Panc1 (cell line): ENCODE measurements at regions not wholly inside any gene's neighbourhood (a gene's known extent, or its start where the extent isn't known, plus 50 kb on each side); places are given as distances from the start of the nearest gene placed in this dataset.

Experiments
- ATAC-seq: fragments of 200-7000 bp; cut with Tn5 transposase; 2 replicates; pipeline ENCODE4 v1.9.1; 2020; ENCODE audit warnings: mild to moderate bottlenecking, moderate library complexity
- BruUV-seq: library from RNA; stranded (reverse); fragments of 400-500 nt; replicated peaks from 2 replicates; lab custom pipeline; 2021; lab: Mats Ljungman, UMichigan
- CTCF ChIA-PET: fragments of 300-600 bp; sonication (Branson Sonifier 250); formaldehyde crosslinking; loops from one replicate; lab custom pipeline; 2022; ENCODE audit warnings: antibody characterized with exemption; lab: Charles Lee
- POLR2A ChIA-PET: fragments of 300-600 bp; sonication (Branson Sonifier 250); formaldehyde crosslinking; loops from one replicate; lab custom pipeline; 2022; ENCODE audit warnings: antibody characterized with exemption; lab: Charles Lee
- DNase-seq: peaks from one replicate; pipeline ENCODE4 v3.0.0-alpha.2; 2010; ENCODE audit warnings: low read depth, low spot score
- H3K27ac ChIP-seq: 2 replicates; pipeline ENCODE4 v1.5.1; 2011; ENCODE audit warnings: mild to moderate bottlenecking, low read length, inconsistent platforms
- H3K27me3 ChIP-seq: fragments of 200-500 bp; sonication (Bioruptor generic); 2 replicates; pipeline ENCODE4 v1.6.0; 2014; ENCODE audit warnings: low read length, inconsistent platforms; ENCODE audit not compliant: control insufficient read depth, insufficient read depth
- H3K36me3 ChIP-seq: fragments of 200-500 bp; sonication (Bioruptor generic); 2 replicates; pipeline ENCODE4 v1.5.1; 2014; ENCODE audit warnings: inconsistent platforms, mild to moderate bottlenecking, low read length, moderate library complexity; ENCODE audit not compliant: control insufficient read depth, insufficient read depth
- H3K4me1 ChIP-seq: 2 replicates; pipeline ENCODE4 v1.5.1; 2011; ENCODE audit warnings: inconsistent platforms, mild to moderate bottlenecking, low read length, moderate library complexity; ENCODE audit not compliant: control insufficient read depth, insufficient read depth
- H3K4me3 ChIP-seq, 2 experiments: 2 replicates each; pipeline ENCODE4 v1.5.1; 2011 to 2012; ENCODE audit warnings: low read depth in 2 of 2, low read length in 2 of 2, mild to moderate bottlenecking in 2 of 2, inconsistent platforms in 1 of 2, moderate library complexity in 1 of 2
- H3K9me3 ChIP-seq: fragments of 200-500 bp; sonication (Bioruptor generic); 2 replicates; pipeline ENCODE4 v1.5.1; 2014; ENCODE audit warnings: low read depth, mild to moderate bottlenecking, inconsistent platforms, low read length, moderate library complexity; ENCODE audit not compliant: control insufficient read depth, insufficient read depth
- CTCF ChIP-seq: fragments of 450-650 bp; IDR thresholded peaks from 2 replicates; pipeline ENCODE4 v1.5.1; 2017; ENCODE audit warnings: mild to moderate bottlenecking
- POLR2AphosphoS5 ChIP-seq: IDR thresholded peaks from 2 replicates; pipeline ENCODE4 v1.6.1; 2012; ENCODE audit warnings: mild to moderate bottlenecking, low read depth, low read length, moderate library complexity
- REST ChIP-seq, 2 experiments: IDR thresholded peaks; 2 replicates each; pipeline ENCODE4 v1.6.1; 2011 to 2012; ENCODE audit warnings: low read depth in 2 of 2, control low read depth in 1 of 2, low read length in 1 of 2, mild to moderate bottlenecking in 1 of 2, moderate library complexity in 1 of 2; ENCODE audit not compliant: insufficient read depth in 1 of 2
- SIN3A ChIP-seq: IDR thresholded peaks from 2 replicates; pipeline ENCODE4 v1.6.1; 2012; ENCODE audit warnings: low read depth, mild to moderate bottlenecking, low read length, moderate library complexity, borderline replicate concordance; ENCODE audit not compliant: insufficient read depth
- TCF7L2 ChIP-seq: IDR thresholded peaks from 2 replicates; pipeline ENCODE4 v1.6.1; 2011; ENCODE audit warnings: mild to moderate bottlenecking, low read depth, low read length, inconsistent platforms
- in situ Hi-C: cut with HindIII; loops from 2 replicates; pipeline ENCODE4 v1.10.0; 2016; ENCODE audit warnings: low sequenced_read_pairs, low pct_unique_long_range_greater_than_20kb
- intact Hi-C: fragments of 100-400 bp; cut with micrococcal nuclease; formaldehyde crosslinking; loops from one replicate; pipeline ENCODE4 v1.10.0; 2022; ENCODE audit not compliant: unreplicated experiment

GRCh38 chr9:82673919-82674318 is 389.0 kb downstream of the RASEF start:
- H3K27ac ChIP-seq: no peak overlapping the region
- intact Hi-C loops: no loop called here
- in situ Hi-C loops: no loop called here
- ChIA-PET CTCF (no interaction called here), POLR2A (no interaction called here)
- TF ChIP-seq CTCF (no peak), REST (IDR thresholded peaks at IDR 0.05; ENCODE audit: insufficient read depth in 1 of 2, low read depth in 2 of 2, low read length in 1 of 2) (no peak), TCF7L2 (no peak), POLR2AphosphoS5 (no peak), SIN3A (no peak)
- H3K4me1 ChIP-seq: no peaks in the 10 kb centered on the region
- no peak for DNase-seq
- no peak overlapping the region for H3K4me3 ChIP-seq
- no peak for ATAC-seq
- H3K27me3 ChIP-seq: no peaks in the 10 kb centered on the region
- BruUV-seq: no TSS peak
- H3K9me3 ChIP-seq: no peaks in the 10 kb centered on the region
- H3K36me3 ChIP-seq: no peaks in the 10 kb centered on the region

- in situ Hi-C loops: no loop called here
- CTCF ChIA-PET: no interaction called here
- no peak for ATAC-seq
These were observed 387.8 kb downstream of the RASEF start for GRCh38 chr9:82675102-82675501.

More at GRCh38 chr9:82675102-82675501, 387.8 kb downstream of the RASEF start:
- no TSS peak for BruUV-seq
- TF ChIP-seq SIN3A (no peak), TCF7L2 (no peak), REST (IDR thresholded peaks at IDR 0.05; ENCODE audit: insufficient read depth in 1 of 2, low read depth in 2 of 2, low read length in 1 of 2) (no peak), CTCF (no peak), POLR2AphosphoS5 (no peak)
- POLR2A ChIA-PET: no interaction called here
- Histone ChIP-seq H3K9me3 (no peaks in the 10 kb centered on the region), H3K36me3 (no peaks in the 10 kb centered on the region), H3K27me3 (no peaks in the 10 kb centered on the region), H3K4me1 (no peaks in the 10 kb centered on the region), H3K4me3 (no peak overlapping the region), H3K27ac (no peak overlapping the region)
- intact Hi-C loops: no loop called here
- DNase-seq: no peak
